B cell (primary cell): ENCODE measurements at regions not wholly inside any gene's neighbourhood (a gene's known extent, or its start where the extent isn't known, plus 50 kb on each side); places are given as distances from the start of the nearest gene placed in this dataset.

Experiments used
- EZH2 ChIP-seq: IDR thresholded peaks from 2 replicates; pipeline ENCODE4 v1.6.1; 2012; ENCODE audit warnings: borderline replicate concordance, low read depth, mild to moderate bottlenecking, moderate library complexity, low read length; ENCODE audit not compliant: insufficient read depth, poor library complexity, severe bottlenecking
- TF ChIP-seq, protein P1 (sequence below): fragments of 200-600 bp; IDR thresholded peaks from one replicate; pipeline ENCODE4 v1.8.0; 2022; ENCODE audit warnings: antibody characterized with exemption, mild to moderate bottlenecking

- TF ChIP-seq, protein P1, sequence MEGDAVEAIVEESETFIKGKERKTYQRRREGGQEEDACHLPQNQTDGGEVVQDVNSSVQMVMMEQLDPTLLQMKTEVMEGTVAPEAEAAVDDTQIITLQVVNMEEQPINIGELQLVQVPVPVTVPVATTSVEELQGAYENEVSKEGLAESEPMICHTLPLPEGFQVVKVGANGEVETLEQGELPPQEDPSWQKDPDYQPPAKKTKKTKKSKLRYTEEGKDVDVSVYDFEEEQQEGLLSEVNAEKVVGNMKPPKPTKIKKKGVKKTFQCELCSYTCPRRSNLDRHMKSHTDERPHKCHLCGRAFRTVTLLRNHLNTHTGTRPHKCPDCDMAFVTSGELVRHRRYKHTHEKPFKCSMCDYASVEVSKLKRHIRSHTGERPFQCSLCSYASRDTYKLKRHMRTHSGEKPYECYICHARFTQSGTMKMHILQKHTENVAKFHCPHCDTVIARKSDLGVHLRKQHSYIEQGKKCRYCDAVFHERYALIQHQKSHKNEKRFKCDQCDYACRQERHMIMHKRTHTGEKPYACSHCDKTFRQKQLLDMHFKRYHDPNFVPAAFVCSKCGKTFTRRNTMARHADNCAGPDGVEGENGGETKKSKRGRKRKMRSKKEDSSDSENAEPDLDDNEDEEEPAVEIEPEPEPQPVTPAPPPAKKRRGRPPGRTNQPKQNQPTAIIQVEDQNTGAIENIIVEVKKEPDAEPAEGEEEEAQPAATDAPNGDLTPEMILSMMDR, result no peak
- no peak for TF ChIP-seq EZH2
Observed at GRCh38 chr6:87824958-87825491, 123.0 kb upstream of the AKIRIN2 start.
